ENCODE measurements at regions not wholly inside any gene's neighbourhood (a gene's known extent, or its start where the extent isn't known, plus 50 kb on each side); places are given as distances from the start of the nearest gene placed in this dataset.

DNA sequence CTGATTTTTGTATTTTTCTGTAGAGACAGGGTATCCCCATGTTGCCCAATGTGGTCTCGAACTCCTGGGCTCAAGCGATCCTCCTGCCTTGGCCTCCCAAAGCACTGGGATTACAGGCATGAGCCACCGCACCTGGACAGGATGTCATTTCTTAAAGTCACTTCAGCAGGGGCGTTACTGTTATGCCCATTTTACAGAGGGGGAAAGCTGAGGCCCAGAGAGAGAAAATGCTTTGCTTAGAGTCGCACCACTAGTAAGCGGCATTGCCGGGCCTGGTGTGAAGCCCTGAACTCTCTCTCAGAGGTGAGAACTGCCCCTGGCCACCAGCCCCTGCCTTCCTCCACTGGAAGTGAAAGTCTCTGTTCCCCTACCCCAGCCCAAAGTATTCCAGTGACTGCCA is 207.0 kb downstream of the PHETA1 start:
- DNase-seq (ENCODE audit: low read depth) = no peak
- TF ChIP-seq, protein P1, sequence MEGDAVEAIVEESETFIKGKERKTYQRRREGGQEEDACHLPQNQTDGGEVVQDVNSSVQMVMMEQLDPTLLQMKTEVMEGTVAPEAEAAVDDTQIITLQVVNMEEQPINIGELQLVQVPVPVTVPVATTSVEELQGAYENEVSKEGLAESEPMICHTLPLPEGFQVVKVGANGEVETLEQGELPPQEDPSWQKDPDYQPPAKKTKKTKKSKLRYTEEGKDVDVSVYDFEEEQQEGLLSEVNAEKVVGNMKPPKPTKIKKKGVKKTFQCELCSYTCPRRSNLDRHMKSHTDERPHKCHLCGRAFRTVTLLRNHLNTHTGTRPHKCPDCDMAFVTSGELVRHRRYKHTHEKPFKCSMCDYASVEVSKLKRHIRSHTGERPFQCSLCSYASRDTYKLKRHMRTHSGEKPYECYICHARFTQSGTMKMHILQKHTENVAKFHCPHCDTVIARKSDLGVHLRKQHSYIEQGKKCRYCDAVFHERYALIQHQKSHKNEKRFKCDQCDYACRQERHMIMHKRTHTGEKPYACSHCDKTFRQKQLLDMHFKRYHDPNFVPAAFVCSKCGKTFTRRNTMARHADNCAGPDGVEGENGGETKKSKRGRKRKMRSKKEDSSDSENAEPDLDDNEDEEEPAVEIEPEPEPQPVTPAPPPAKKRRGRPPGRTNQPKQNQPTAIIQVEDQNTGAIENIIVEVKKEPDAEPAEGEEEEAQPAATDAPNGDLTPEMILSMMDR (IDR thresholded peaks at IDR 0.05; ENCODE audit: insufficient read depth, low read depth, low read length) = no peak
- H3K4me3 ChIP-seq (ENCODE audit: low read depth, low read length) = no peak overlapping the region

DNA sequence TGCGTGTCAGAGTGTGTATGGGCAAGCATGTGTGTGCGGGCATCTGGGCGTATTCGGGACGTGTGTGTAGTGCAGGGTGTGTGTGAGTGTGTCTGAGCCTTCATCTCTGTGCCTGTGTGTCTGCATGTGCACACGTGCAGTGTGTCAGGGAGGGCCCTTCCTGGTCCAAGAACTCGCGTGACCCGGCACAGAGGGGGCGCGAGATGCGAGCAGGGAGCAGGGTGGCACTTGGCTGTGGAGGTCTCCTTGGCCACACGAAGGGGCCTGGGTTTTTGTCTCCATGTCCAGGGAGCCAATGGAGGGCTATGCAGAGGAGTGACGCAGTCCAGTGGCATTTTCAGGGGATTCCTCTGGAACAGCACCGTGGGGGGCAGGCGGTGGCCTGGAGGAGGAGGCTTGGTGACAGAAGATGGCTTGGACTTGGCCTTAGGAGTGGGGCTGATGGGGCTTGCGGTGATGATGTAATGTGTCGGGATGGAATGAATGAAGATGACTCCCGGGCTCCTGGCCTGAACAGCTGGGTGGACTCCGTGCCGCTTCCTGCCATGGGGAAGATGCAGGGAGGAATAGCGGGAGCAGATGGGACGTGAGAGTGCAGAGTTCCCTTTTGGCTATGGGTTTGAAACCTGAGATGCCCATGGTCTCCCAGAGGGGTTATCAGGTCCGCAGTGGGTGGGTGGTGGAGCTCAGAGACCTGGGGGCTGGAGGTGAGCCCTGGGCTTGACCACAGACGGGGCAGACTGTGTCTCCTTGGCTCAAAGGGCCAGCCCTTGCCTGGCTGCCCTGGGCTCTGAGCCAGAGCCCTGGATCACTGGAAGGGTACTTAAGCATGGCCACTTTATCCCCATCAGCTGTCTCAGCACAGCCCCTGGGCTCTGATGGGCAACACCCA is 208.3 kb downstream of the PHETA1 start:
- TF ChIP-seq, protein P1 (IDR thresholded peaks at IDR 0.05; ENCODE audit: insufficient read depth, low read depth, low read length) = no peak
- no peak for DNase-seq (ENCODE audit: low read depth)

DNA sequence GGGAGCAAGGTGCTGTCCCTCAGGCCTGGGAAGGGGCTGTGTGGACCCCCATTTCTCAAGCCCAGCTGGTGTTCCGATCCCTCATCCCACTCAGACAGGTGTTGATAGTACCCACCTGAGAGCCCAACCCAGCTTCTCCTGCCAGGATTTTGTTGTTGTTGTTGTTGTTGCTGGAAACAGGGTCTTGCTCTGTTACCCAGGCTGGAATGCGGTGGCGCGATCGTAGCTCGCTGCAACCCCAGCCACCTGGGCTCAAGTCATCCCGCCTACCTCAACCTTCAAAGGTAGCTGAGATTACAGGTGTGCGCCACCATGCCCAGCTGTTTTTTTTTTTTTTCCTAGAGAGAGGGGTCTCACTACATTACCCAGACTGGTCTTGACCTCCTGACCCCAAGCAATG is 209.9 kb downstream of the PHETA1 start:
- H3K4me3 ChIP-seq (ENCODE audit: low read depth, low read length) = no peak overlapping the region
- no peak for DNase-seq (ENCODE audit: low read depth)
- TF ChIP-seq, protein P1 (IDR thresholded peaks at IDR 0.05; ENCODE audit: insufficient read depth, low read depth, low read length) = no peak

More for the DNA sequence above, 208.3 kb downstream of the PHETA1 start:
- no peak overlapping the region for H3K4me3 ChIP-seq (ENCODE audit: low read depth, low read length)

DNA sequence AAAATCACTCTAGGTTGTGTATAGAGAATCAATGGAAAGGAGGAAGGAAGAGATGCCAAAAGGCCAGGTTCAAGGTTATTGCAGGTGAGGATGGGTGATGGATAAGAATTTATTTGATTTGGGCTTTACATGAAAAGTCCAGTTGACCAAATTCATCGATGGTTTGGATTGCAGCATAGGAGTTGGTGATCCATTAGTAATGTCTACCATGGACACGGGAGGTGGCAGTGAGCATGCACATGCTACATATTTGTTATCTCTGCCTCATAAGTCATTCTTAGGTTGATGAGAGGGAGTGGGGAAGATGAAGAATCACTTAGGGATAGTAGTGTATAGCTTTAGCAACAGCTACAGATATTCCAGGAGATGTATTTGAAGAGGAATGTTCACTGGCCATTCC is 211.4 kb downstream of the PHETA1 start:
- DNase-seq (ENCODE audit: low read depth) = no peak
- H3K4me3 ChIP-seq (ENCODE audit: low read depth, low read length) = no peak overlapping the region
- TF ChIP-seq, protein P1 (IDR thresholded peaks at IDR 0.05; ENCODE audit: insufficient read depth, low read depth, low read length) = no peak

DNA sequence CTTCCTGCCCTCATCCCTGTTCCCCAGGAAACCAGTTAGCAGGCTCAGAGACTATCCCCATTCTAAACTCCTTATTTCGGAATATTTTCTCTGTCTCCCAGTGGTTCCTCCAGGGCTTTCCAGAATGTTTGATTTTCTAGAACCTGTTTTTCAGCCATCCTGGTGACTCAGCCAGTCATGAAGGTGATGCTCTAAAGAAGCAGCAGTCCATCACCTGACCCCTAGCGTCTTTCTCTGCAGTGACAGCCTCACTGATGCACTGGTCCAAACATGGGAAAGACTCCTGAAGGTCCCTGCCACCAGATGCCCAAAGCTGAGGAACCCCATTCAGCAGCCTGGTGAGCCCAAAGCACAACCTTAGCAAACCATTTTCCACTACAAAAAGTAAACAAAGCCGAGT is 212.6 kb downstream of the PHETA1 start:
- TF ChIP-seq, protein P1 (IDR thresholded peaks at IDR 0.05; ENCODE audit: insufficient read depth, low read depth, low read length) = no peak
- no peak for DNase-seq (ENCODE audit: low read depth)
- H3K4me3 ChIP-seq (ENCODE audit: low read depth, low read length) = no peak overlapping the region

DNA sequence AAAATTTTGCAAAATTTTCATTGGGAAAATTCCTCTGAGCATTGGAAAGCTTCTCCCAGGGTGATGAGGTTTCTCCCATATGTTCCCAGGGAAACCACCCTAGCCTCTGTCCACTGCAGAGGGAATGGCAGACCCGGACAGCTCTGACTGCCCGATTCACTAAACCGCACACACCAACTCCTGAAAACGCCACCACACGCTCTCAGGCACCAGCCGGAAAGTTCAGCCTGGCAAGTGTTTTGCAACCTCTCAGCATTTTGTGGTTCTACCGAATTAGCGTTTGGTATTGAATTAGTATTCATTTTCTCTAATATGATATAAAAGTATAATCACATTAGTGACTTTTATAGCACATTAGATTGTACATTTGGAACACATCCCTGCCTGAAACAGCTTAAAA is 213.4 kb downstream of the PHETA1 start:
- DNase-seq (ENCODE audit: low read depth) = no peak

More for the DNA sequence above, 213.4 kb downstream of the PHETA1 start:
- TF ChIP-seq, protein P1 (IDR thresholded peaks at IDR 0.05; ENCODE audit: insufficient read depth, low read depth, low read length) = no peak
- no peak overlapping the region for H3K4me3 ChIP-seq (ENCODE audit: low read depth, low read length)

All from fibroblast of villous mesenchyme (primary cell).